HG02973 (cell line): ENCODE measurements at regions not wholly inside any gene's neighbourhood (a gene's known extent, or its start where the extent isn't known, plus 50 kb on each side); places are given as distances from the start of the nearest gene placed in this dataset.

Experiments used
- ATAC-seq: cut with Tn5 transposase; IDR thresholded peaks from one replicate; pipeline ENCODE4 v1.9.1; 2021; ENCODE audit warnings: moderate library complexity; ENCODE audit not compliant: unreplicated experiment

DNA sequence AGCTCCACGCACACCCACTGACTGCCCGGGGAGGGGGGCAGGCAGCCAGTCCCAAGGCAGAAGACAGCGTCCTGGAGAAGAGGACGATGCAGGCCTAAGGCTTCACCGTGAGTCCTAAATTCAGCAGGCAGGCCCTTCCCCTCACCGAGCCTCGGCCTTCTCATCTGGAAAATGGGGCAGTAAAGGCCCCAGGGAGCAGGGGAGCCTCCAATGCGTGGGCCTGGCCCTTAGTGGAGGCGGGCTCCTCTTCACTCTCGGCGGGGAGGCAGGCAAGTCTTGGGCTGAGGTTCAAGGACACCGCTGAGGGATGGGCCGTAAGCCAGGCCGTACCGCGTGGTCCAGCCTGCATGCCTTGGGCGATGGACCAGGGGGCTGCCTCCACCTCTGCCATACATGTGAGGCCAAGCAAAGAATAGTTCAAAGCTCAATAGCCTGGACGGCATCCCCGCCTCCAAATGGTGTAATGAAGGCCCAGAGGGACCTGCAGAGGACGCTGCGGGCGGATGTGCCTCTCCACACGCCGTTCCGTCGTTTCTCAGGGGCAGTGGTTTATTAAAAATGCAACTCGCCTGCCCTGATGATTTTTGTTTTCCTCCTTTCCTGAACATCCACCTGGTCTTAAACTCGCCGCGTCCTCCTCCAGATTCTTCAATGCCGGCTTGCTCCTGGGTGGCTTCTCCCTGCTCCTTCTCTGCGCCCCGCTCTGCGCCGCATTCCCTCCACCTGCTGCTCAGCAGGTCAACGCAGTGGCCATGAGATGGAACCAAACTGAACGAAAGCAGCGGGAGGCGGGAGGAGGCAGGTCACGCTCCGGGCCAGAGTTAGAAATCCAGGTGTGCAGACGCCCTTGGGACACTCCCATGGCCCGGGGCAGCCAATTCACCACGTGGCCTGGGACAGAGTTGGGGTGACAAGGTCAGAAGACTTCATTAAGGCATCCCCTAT is 627.8 kb downstream of the TBC1D22A start:
- no peak for ATAC-seq

DNA sequence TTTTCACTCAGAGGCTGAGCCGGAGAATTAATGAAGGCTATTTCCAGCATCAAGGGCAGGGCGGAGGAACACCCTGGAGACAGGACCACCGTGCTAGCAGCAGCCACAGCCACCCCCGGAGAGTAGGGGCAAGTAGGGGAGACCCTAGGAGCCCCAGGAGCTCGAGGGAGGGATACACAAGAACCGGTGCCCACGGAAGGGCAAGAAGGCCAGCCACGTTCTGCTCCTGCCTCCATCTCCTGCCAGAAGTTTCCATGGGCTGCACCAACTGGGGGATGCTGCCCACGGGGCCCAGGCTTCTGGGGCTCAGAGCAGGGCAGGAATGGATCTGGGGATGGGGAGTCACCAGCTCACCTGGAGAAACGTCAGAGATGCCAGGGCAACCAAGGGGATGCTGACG is 626.8 kb downstream of the TBC1D22A start:
- ATAC-seq = no peak

DNA sequence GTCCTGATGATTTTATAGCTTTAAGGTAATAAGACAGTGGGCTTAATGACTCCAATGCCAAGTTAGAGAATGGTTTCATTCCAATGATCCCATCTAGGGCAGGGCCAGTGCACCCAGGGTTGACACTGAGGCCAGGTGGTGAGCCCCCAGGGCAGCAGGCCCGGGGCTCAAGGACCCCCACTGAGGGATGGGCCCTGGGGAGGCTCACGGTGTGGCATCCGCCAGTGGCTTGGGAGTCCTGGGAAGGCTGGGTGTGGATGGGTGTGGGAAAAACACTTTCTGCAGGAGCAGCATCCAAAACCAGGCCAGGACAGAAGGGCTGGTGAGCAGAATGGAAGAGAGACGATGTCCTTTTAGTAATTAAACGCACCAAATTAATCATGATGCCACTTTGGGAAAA is 626.3 kb downstream of the TBC1D22A start:
- ATAC-seq = no peak

DNA sequence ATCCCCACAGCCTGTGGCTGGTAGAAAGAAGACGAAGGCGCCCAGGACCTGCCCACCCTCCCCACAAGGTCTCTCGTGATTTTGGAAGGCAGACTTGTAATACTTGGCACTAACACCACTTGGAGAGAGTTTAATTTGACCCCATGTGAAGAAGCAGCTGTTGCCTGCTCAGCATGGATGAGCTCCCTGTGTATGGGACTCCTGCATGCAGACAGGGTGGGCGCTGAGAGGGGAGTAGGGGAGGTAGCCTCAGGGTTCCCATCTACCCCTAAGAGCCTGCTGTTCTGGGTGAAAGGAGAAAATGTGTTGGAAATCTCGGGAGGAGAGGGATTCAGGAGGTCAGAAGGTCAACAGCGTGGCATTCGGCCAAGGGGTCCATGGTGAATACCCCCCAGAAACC is 625.9 kb downstream of the TBC1D22A start:
- ATAC-seq = no peak

DNA sequence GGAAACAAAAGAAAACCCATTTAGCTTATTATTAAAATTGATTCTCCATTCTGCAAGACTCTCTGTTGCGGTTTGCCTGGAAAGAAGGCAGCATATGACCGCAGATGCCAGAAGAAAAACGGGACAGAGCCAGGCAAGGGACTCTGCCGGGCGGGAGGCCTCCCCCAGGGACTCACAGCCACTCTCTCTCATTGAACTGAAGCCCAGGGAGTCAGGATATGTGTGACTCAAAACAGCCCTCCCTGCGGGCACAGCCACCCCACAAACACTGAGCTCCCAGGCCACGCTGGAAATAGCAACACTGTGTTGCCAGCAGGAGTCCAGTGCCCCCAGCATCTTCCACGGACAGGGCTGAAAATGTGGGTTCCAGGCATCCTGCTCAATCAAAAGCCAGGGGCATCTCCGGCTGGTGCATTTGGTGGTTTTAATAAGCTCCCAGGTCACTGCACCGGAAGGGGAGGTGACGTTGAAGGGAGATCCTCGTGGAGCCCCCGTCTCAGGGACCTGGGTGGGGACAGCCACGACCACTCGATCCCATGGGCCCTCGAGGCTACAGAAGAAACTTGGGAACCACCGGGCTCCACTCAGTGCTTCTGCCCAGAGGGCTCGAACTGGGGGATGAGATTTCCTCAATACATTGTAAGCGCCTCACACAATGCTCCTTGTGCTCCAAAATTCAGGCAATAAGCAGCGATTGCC is 624.5 kb downstream of the TBC1D22A start:
- ATAC-seq = no peak

DNA sequence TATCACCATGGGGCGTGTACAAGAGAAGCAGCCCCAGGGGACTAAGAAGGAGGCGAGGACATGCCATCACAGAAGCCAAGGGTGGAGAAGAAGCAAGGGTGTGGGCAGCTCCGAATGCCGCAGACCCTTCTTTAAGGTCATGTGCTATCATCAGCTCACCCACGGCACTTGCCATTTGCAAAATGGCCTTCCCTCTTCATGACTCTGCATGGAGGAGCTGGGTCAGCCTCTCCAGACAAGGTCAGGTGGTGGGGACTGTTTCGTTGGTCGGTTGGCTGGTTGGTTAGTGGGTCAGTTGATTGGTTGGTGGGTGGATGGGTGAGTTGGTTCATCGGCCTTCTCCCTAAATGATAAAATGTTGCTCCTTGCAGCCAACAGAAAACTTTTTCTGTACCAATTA is 622.5 kb downstream of the TBC1D22A start:
- ATAC-seq = no peak

DNA sequence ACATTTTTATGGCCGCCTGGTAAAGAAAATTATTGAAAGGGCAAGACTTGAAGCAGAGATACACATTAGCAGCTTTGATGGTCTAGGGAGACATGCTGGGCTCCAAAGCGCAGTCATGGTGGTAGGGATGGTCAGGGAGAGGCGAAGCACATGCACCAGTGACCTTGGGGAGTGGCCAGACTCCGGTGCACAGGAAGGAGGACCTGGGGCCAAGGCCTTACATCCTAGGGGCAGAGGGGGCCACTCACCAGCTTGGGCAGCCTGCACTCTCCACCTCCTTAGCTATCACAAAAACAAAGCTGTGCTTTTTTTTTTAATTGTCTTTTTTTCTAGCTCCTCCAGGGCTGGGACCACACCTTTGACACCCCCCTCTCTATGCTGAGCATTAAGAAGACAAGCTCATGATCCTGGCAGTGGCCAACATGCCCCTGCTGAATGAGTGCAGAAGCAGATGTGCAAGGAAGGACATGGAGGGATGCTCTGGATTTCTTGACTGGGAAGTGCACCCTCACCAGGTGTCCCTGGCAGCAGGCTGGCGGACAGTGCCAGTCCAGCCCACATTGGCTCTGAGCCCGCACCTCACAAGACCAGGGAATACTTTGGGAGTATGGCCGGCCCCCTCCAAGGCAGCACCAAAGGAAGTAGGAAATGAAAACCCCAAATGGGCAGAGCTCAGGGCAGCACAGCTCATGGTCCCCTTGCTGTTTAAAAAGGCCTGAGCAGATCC is 619.9 kb downstream of the TBC1D22A start:
- no peak for ATAC-seq

DNA sequence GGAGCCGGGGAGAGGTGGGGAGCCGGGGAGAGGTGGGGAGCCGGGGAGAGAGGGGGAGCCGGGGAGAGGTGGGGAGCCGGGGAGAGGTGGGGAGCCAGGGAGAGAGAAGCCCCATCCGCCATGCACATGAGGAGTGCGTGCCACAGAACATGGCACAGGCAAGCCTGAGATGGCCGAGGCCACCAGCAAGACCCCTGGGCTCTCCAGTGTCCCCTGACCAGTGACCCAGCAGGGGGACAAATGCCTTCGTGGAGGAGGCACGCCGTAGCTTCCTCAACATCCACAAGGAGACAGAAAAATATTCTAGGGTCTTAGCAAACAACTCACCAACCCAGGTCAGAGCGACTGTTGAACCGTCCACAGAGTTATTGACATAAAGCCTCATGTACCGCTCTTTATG is 618.8 kb downstream of the TBC1D22A start:
- ATAC-seq = no peak

DNA sequence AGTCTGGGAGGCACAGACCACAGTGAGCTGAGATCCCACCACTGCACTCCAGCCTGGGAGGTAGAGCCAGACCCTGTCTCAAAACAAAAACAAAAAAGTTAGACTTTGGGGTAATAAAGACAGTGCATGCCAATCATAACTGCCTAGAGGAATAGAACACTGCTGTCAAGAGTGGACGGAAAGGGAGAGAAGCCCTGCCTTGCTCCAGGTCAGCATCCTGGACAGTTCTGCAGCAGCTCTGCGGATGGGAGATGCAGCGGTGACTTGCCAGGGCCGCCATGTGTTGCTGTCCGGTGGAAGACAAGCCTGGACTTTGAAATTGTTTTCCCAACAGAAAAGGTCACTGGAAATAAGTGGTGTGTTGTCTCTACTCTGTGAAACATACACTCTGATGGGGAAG is 618.2 kb downstream of the TBC1D22A start:
- no peak for ATAC-seq

DNA sequence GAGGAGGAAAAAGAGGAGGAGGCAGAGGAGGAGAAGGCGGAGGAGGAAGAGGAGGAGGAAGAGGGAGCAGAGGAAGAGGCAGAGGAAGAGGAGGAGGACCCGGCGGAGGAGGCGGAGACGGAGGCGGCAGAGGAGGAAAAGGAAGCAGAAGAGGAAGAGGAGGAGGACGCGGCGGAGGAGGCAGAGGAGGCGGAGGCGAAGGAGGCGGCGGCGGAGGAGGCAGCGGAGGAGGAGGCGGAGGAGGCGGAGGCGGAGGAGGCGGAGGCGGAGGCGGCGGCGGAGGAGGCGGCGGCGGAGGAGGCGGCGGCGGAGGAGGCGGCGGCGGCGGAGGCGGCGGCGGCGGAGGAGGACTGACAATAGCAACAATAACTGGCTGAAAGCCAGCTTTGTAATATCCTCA is 616.6 kb downstream of the TBC1D22A start:
- ATAC-seq = no peak

DNA sequence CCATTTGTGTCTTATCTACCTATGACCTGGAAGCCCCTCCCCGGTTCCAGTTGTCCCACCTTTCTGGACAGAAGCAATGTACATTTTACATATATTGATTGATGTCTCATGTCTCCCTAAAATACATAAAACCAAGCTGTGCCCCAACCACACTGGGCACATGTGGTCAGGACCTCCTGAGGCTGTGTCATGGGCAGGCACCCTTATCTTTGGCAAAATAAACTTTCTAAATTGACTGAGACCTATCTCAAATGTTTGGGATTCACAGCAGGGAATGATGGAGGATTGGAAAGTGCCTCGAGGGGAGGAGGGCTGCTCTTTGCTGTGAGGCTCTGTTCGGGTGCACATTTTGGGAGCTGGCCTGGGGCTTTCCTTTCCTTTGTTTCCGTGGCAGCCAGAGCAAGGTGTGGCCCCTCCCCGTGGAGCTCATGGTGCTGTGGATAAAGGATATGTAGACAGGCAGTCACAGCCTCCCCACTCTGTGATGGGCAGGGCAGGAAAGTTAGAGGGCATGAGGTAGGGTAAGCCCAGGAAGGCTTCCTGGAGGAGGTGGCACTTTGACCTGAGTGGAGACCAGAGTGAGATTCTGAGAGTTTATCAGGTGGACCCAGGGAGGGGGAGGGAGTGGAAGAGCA is 615.6 kb downstream of the TBC1D22A start:
- no peak for ATAC-seq

DNA sequence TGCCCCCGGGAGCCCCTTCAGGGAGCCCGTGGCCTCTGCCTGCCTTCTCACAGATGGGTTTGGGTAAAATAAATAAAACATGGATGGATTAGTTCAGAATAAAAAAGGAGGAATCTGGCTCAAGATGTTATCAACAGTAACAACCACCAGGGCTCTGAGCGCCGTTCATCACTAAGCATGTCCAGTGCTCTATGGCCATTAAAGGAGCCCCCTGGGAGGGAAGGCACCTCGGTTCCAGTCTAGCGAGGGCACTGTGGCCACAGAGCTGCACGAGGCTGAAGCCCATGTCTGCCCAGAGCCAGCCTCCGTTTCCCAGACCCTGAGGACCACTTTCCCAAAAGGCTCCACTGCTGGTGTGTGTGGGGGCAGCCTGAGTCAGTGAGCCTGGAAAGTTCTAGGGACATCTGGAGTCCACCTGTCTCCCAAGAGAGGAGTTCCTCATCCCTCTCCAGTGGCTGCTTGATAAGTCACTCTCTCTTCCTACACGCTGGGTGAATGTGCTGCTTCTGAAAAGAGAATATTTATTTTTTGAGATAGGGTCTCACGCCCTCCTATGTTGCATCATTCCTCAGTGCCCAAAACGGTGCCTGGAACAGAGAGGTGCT is 614.6 kb downstream of the TBC1D22A start:
- no peak for ATAC-seq

DNA sequence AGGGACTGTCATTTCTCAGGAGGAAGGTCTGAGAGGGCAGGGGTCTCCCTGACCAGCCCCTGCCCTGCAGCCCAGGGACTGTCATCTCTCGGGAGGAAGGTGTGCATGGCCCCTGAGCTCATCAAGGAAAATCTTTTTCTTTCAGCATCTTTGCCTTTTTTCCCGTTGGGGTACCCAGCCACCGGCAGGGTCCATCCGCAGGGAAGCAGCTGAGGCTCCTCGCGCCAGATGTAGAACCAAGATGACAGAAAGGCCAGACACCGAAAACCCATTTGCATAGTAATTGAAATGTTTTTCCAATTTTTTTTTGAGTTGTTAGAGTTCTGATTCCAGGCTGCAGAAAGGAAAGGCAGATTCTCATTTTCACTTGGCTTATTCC is 613.9 kb downstream of the TBC1D22A start:
- ATAC-seq = no peak

DNA sequence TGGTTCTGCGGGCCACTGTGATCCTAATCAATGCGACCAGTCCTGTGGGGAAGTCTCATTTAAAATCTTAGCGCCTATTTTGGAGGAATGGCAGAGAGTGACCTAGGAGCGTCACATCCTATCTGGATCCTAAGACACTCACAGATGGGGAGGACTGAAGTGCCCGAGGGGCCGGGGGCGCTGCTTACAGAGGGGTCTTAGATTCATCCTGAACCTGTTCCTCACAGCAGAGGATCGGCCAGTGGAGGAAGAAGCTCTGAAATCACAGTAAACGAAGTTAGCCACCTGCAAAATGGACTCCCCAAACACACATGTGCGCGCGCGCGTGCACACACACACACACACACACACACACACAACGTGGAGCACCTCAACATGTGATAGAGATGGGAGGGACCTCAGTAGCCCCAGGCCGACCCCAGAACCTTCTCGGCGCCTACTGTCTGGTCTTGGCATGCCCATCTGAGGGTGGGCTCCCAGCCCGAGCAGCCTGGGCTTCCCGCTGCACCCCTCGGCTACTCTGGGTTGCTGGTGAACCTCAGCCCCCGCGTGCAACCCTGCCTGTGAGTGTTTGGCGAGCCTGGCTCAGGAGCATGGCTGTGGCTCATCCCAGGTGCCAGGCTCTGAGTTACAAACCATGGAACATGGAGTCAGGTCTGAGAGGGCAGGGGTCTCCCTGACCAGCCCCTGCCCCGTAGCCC is 613.3 kb downstream of the TBC1D22A start:
- ATAC-seq = no peak

DNA sequence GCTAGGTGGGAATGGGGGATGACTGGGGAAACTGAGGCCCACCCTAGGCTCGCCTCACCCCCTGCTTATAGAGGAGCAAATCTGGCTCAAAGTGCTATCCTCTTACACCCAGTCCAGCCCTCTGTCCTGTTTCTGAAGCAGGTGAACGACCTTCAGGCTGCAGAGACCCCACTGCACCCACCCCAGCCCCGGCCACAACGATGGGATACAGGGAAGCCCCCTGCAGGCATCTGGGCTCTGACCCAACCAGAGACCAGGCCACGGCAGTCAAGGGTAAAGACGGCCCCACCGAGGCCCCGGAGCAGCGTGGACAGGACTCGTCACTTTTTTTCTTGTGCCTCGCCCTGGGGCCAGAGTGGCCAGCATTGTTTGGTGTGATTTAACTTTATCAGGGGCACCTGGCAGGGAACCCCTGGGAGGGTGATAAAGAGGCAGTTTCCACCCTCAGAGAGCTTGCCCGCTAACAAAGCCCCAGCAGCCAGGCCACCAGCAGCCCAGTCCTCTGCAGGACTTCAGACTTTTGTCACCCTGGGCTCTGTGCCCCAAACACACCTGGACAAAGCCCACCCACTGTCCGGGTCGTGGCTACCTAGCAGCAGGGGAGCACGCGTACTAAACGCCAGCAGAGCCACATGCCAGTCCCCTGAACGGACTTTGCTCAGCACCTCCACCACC is 612.6 kb downstream of the TBC1D22A start:
- ATAC-seq = no peak

DNA sequence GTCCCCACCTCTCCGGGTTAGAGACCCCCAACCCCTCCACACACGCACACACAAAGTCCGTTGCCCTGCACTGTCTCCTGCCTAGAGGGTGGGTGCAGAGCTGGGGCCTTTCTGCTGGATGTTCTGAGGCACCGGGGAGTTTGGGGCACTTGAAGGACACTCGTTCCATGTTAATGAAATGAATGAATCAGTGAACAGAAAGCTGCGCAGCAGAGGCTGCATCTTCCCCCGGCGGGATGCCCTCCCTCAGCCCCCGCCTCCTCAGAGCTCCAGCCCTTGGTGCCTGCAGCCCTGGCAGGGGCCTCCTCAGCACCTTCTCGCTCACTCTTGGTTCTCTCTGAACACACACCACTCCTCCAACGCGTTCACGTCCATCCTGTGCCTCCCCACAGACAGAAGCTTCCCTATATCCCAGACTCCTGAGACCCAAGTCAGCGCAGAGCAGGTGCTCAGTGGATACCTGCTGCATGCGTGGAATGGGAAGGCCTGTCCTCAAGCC is 611.9 kb downstream of the TBC1D22A start:
- no peak for ATAC-seq

DNA sequence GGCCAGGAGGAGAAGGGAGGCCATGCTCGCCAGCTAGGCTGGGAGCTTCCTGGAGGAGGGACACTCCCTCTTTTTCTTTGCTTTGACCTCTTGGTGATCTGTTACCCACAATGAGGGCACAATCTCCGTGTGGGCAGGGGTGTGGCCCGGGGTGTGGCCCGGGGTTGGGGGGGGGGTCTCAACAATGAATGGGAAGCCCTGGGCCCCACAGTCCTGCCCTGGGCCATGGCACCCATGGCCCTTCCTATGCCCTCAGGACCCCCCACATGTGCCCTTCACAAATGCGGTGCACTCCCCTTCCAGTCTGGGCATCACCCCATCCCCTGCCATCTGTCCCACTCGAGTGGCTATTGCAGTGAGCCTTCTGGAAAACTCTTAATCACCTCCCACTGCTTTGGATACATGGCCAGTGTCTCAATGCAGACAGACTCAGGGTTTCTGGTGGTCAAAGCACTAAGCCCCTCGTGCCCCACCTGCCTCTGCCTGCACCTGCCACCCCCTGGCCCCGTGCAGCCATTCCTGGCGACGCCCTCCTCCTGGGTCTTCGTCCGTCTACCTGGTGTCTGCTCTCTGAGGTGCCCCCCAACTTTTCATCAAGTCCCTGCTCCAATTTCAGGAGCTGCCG is 611.3 kb downstream of the TBC1D22A start:
- no peak for ATAC-seq

DNA sequence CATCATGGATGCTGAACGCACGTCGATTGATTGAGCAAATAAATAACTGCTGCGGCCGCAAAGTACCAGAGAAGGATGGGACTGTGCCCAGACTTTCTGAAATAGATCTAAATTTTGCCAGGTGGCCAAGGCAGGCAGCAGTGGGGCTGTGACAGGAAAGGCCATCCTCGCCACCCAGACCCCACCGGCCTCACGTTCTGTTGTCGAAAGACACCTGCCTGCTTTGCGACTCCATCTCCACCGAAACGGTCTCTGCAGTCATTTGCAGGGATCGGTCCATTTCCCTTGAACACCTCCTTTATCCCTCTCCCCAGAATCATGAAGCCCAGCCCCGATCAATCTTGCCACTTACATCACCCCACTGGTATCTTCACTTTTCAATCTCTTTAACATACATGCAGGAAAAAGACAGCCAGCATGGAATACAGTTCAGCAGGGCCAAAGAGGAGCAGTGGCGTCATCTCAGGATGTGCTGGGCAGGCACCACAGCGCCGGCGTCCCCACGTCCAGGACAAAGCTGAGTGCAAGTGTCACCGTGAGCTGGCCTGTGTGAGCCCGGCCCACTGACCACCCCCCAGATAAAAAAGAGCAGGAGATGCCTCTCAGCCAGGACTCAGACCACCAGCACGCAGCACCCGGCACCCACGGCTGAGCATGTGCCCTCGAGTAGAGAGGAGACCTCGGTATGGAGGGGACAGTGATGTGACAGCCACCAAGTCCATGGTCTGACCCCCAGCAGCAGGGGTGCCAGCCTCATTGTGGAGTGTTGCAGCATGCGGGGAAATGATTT is 610.3 kb downstream of the TBC1D22A start:
- ATAC-seq = no peak
